GM12878 (cell line): ENCODE measurements at regions not wholly inside any gene's neighbourhood (a gene's known extent, or its start where the extent isn't known, plus 50 kb on each side); places are given as distances from the start of the nearest gene placed in this dataset.

ENCODE experiments used
- NR2F1 ChIP-seq: fragments of 450-650 bp; conservative IDR thresholded peaks from 2 replicates; pipeline ENCODE4 v1.6.1; 2017; ENCODE audit warnings: mild to moderate bottlenecking
- USF2 ChIP-seq: IDR thresholded peaks from 2 replicates; pipeline ENCODE4 v1.6.1; 2011; ENCODE audit warnings: low read depth, low read length, improper control_type of control experiment, borderline replicate concordance
- TF ChIP-seq, protein P1 (sequence below), 3 experiments: IDR thresholded peaks in 2 of 3; conservative IDR thresholded peaks in 1 of 3; 2 replicates each; pipeline ENCODE4 v1.5.1; 2011; ENCODE audit warnings: low read depth in 3 of 3, low read length in 3 of 3, mild to moderate bottlenecking in 3 of 3, control low read depth in 2 of 3, moderate library complexity in 2 of 3, inconsistent platforms in 1 of 3, mixed read lengths in 1 of 3; ENCODE audit not compliant: control insufficient read depth in 2 of 3, insufficient read depth in 1 of 3; ENCODE audit errors: extremely low read depth in 1 of 3

DNA sequence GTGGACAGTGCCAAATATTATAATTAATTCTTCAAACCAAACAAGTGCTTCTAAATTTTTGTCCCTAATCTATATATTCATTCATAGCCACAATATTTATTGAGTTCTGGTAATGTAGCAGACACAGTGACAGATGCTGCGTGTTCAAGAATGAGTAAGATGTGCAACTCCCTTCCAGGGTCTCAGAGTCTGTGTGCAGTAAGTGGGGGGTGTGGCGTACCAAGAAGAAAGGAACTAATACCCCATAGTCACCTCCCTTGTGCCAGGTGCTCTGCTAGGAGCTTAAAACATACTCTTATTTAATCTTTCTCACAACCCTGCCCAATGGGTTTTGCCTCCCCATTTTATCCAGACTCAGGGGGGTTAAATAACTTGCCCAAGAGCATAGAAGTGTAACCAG lies 358.7 kb downstream of the BARHL2 start:
- TF ChIP-seq, protein P1, sequence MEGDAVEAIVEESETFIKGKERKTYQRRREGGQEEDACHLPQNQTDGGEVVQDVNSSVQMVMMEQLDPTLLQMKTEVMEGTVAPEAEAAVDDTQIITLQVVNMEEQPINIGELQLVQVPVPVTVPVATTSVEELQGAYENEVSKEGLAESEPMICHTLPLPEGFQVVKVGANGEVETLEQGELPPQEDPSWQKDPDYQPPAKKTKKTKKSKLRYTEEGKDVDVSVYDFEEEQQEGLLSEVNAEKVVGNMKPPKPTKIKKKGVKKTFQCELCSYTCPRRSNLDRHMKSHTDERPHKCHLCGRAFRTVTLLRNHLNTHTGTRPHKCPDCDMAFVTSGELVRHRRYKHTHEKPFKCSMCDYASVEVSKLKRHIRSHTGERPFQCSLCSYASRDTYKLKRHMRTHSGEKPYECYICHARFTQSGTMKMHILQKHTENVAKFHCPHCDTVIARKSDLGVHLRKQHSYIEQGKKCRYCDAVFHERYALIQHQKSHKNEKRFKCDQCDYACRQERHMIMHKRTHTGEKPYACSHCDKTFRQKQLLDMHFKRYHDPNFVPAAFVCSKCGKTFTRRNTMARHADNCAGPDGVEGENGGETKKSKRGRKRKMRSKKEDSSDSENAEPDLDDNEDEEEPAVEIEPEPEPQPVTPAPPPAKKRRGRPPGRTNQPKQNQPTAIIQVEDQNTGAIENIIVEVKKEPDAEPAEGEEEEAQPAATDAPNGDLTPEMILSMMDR (IDR thresholded peaks at IDR 0.05 in 2 of 3, conservative IDR thresholded peaks at IDR 0.05 in 1 of 3; ENCODE audit: control insufficient read depth in 2 of 3, extremely low read depth in 1 of 3, insufficient read depth in 1 of 3, low read depth in 3 of 3, low read length in 3 of 3), result no peak
- no peak for TF ChIP-seq NR2F1
- TF ChIP-seq USF2, result no peak
